ENCODE measurements at regions not wholly inside any gene's neighbourhood (a gene's known extent, or its start where the extent isn't known, plus 50 kb on each side); places are given as distances from the start of the nearest gene placed in this dataset.

DNA sequence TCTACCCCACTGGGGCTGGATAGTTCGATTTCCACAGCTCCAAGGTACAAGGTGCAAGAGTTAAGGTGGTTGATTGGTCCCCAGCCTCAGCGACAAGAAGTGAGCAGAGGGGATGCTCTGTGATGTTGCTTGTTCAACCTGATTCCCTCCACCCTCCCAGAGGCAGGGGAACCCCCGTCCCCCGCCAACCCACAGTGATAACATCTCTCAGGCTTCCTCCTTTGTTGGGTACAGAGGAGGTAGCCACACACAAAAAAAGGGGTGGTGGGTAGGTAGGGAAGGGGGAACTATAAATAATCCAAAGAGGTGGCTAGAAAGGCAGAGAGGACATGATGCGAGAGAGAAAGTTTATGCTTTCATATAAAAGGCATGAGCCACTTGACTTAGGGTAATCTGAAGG is 192.9 kb upstream of the POU3F3 start:
- H3K79me2 ChIP-seq (ENCODE audit: insufficient read depth, low read length), result no peaks in the 10 kb centered on the region
- no peak overlapping the region for H3T11ph ChIP-seq (ENCODE audit: low read length)
- H2AK5ac ChIP-seq (ENCODE audit: insufficient read length, low read length), result no peak overlapping the region
- H3K9ac ChIP-seq (ENCODE audit: extremely low read depth, insufficient read length, low read length), result no peak overlapping the region
- no peak overlapping the region for H2AFZ ChIP-seq (ENCODE audit: low read length)
- no peak overlapping the region for H2BK12ac ChIP-seq (ENCODE audit: insufficient read length, low read depth, low read length)
- H4K20me1 ChIP-seq (ENCODE audit: control insufficient read depth, insufficient read depth, insufficient read length), result no peaks in the 10 kb centered on the region
- H2BK15ac ChIP-seq (ENCODE audit: low read depth, low read length), result no peak overlapping the region
- no peaks in the 10 kb centered on the region for H3K9me3 ChIP-seq (ENCODE audit: control insufficient read depth, low read depth, low read length)
- no peak overlapping the region for H4K8ac ChIP-seq (replicated peaks; ENCODE audit: insufficient read length, low read depth, low read length)
- no peak overlapping the region for H3K56ac ChIP-seq (ENCODE audit: insufficient read length, low read depth, low read length)
- H3K23ac ChIP-seq (ENCODE audit: insufficient read length, low read depth, low read length), result no peak overlapping the region
- H3K27me3 ChIP-seq (ENCODE audit: insufficient read depth, low read length), result no peaks in the 10 kb centered on the region; the same call in 1 of the 2 replicates
- peaks cover 8% of the 10 kb centered on the region for H3K23me2 ChIP-seq (ENCODE audit: insufficient read length, low read depth, low read length, poor library complexity, severe bottlenecking)
- H3K27ac ChIP-seq (ENCODE audit: insufficient read length, low read depth, low read length), result no peak overlapping the region
- Mint-ChIP-seq H3K4me3 (no peak overlapping the region), H3K27ac (no peak overlapping the region), H3K36me3 (ENCODE audit: insufficient read depth in 1 of 3, low read depth in 3 of 3) (no peaks in the 10 kb centered on the region), H3K27me3 (ENCODE audit: low read depth) (peaks cover 33% of the 10 kb centered on the region), H3K4me1 (peaks cover 23 to 24% of the 10 kb centered on the region in 2 experiments), H3K9me3 (no peaks in the 10 kb centered on the region)
- H3K18ac ChIP-seq (ENCODE audit: insufficient read length, low read depth, low read length), result no peak overlapping the region
- H3K4me2 ChIP-seq (ENCODE audit: insufficient read depth, insufficient read length, low read length), result no peak overlapping the region
- no peak overlapping the region for H2BK120ac ChIP-seq (ENCODE audit: low read depth, low read length, poor library complexity, severe bottlenecking)
- DNase-seq, result no peak
- H3K4me1 ChIP-seq (ENCODE audit: insufficient read depth, low read length), result peaks cover 5% of the 10 kb centered on the region; the same call in 1 of the 2 replicates
- no CpG with 5 or more reads among the region's 5 CpGs for WGBS (ENCODE audit: extremely low coverage, insufficient read length, low lambda C conversion rate)
- no peak overlapping the region for H3K14ac ChIP-seq (ENCODE audit: insufficient read depth, low read length)
- H2BK5ac ChIP-seq (ENCODE audit: insufficient read length, low read length), result no peak overlapping the region
- H4K5ac ChIP-seq (ENCODE audit: insufficient read length, low read depth, low read length), result no peak overlapping the region
- TF ChIP-seq, protein P1, sequence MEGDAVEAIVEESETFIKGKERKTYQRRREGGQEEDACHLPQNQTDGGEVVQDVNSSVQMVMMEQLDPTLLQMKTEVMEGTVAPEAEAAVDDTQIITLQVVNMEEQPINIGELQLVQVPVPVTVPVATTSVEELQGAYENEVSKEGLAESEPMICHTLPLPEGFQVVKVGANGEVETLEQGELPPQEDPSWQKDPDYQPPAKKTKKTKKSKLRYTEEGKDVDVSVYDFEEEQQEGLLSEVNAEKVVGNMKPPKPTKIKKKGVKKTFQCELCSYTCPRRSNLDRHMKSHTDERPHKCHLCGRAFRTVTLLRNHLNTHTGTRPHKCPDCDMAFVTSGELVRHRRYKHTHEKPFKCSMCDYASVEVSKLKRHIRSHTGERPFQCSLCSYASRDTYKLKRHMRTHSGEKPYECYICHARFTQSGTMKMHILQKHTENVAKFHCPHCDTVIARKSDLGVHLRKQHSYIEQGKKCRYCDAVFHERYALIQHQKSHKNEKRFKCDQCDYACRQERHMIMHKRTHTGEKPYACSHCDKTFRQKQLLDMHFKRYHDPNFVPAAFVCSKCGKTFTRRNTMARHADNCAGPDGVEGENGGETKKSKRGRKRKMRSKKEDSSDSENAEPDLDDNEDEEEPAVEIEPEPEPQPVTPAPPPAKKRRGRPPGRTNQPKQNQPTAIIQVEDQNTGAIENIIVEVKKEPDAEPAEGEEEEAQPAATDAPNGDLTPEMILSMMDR (conservative IDR thresholded peaks at IDR 0.05), result no peak
- no peak overlapping the region for H3K4ac ChIP-seq (ENCODE audit: low read depth, low read length)
- no peak overlapping the region for H2BK20ac ChIP-seq (ENCODE audit: low read depth, low read length, poor library complexity, severe bottlenecking)
- H3K79me1 ChIP-seq (ENCODE audit: insufficient read depth, low read depth, low read length, poor library complexity, severe bottlenecking), result no peaks in the 10 kb centered on the region
- H4K91ac ChIP-seq (ENCODE audit: insufficient read length, low read depth, low read length), result no peak overlapping the region

Measured in H9 (cell line).